H1 (cell line): ENCODE measurements at regions not wholly inside any gene's neighbourhood (a gene's known extent, or its start where the extent isn't known, plus 50 kb on each side); places are given as distances from the start of the nearest gene placed in this dataset.

Experiments
- CTCF ChIA-PET: fragments of 300-600 bp; sonication (Branson Sonifier 250); formaldehyde crosslinking; loops from one replicate; lab custom pipeline; 2021; ENCODE audit not compliant: partially characterized antibody; lab: Charles Lee
- POLR2A ChIA-PET: fragments of 300-600 bp; sonication (Branson Sonifier 250); formaldehyde crosslinking; loops from one replicate; lab custom pipeline; 2021; ENCODE audit warnings: inconsistent platforms; ENCODE audit not compliant: partially characterized antibody; lab: Charles Lee
- DNase-seq, 2 experiments: peaks; one replicate each; pipeline versions ENCODE4 v3.0.0 to v3.0.0-alpha.2; 2010 to 2022; ENCODE audit warnings: low spot score in 2 of 2, low read depth in 1 of 2, mixed read lengths in 1 of 2
- FAIRE-seq: peaks from 2 replicates; lab custom pipeline; 2011; peaks lifted over from hg19 to GRCh38; lab: Jason Lieb, UNC
- H2AFZ ChIP-seq: 2 replicates; pipeline ENCODE4 v1.8.1; 2012; ENCODE audit warnings: low read length, inconsistent platforms
- H2AK5ac ChIP-seq: 2 replicates; pipeline ENCODE4 v1.6.1; 2013; ENCODE audit warnings: low read depth, low read length
- H2BK120ac ChIP-seq: replicated peaks from 2 replicates; pipeline ENCODE3; 2013; ENCODE audit warnings: low read depth, low read length, inconsistent platforms
- H2BK12ac ChIP-seq: 2 replicates; pipeline ENCODE4 v1.6.1; 2013; ENCODE audit warnings: low read depth, low read length
- H2BK15ac ChIP-seq: 2 replicates; pipeline ENCODE4 v1.6.1; 2013; ENCODE audit warnings: low read length
- H2BK20ac ChIP-seq: 2 replicates; pipeline ENCODE4 v1.6.1; 2013; ENCODE audit warnings: low read length
- H2BK5ac ChIP-seq: 2 replicates; pipeline ENCODE4 v1.6.1; 2013; ENCODE audit warnings: low read depth, low read length
- H3K14ac ChIP-seq: 2 replicates; pipeline ENCODE4 v1.6.1; 2013; ENCODE audit warnings: inconsistent platforms; ENCODE audit not compliant: insufficient read length
- H3K18ac ChIP-seq: 2 replicates; pipeline ENCODE4 v1.6.1; 2013; ENCODE audit warnings: low read length; ENCODE audit errors: extremely low read depth
- H3K23ac ChIP-seq: 2 replicates; pipeline ENCODE4 v1.6.1; 2013; ENCODE audit warnings: inconsistent platforms; ENCODE audit not compliant: insufficient read length
- H3K23me2 ChIP-seq: 2 replicates; pipeline ENCODE4 v1.6.1; 2013; ENCODE audit warnings: low read depth, low read length
- H3K27ac ChIP-seq: 2 replicates; pipeline ENCODE4 v1.6.1; 2011; ENCODE audit warnings: low read depth, low read length, inconsistent platforms
- H3K27me3 ChIP-seq, 4 experiments: replicated peaks in 1 of 4; 1 replicate in 1 of 4; 2 replicates in 3 of 4; pipeline versions ENCODE4 v1.6.1 to v1.8.1; 2011 to 2013; ENCODE audit warnings: low read length in 3 of 4, mild to moderate bottlenecking in 3 of 4, inconsistent platforms in 2 of 4, mixed read lengths in 2 of 4, moderate library complexity in 1 of 4; ENCODE audit not compliant: control insufficient read depth in 3 of 4, insufficient read depth in 3 of 4; ENCODE audit errors: extremely low read depth in 1 of 4
- H3K36me3 ChIP-seq, 4 experiments: 2 replicates each; pipeline versions ENCODE4 v1.6.1 to v1.8.1; 2011 to 2013; ENCODE audit warnings: mild to moderate bottlenecking in 4 of 4, low read length in 3 of 4, moderate library complexity in 2 of 4, control low read depth in 1 of 4, inconsistent platforms in 1 of 4; ENCODE audit not compliant: insufficient read depth in 4 of 4, control insufficient read depth in 2 of 4
- H3K4ac ChIP-seq: replicated peaks from 2 replicates; pipeline ENCODE3; 2013; ENCODE audit warnings: low read length, low read depth, mixed read lengths, inconsistent platforms; ENCODE audit not compliant: insufficient read length
- H3K4me1 ChIP-seq, 4 experiments: replicated peaks in 1 of 4; 1 replicate in 1 of 4; 2 replicates in 3 of 4; pipeline versions ENCODE4 v1.6.1 to v1.8.1; 2011 to 2013; ENCODE audit warnings: low read length in 3 of 4, inconsistent platforms in 2 of 4, mixed read lengths in 1 of 4; ENCODE audit not compliant: insufficient read depth in 4 of 4, control insufficient read depth in 3 of 4
- H3K4me2 ChIP-seq, 2 experiments: 2 replicates each; pipeline versions ENCODE4 v1.6.1 to v1.8.1; 2011 to 2013; ENCODE audit warnings: low read depth in 2 of 2, low read length in 2 of 2, control low read depth in 1 of 2, inconsistent platforms in 1 of 2, mild to moderate bottlenecking in 1 of 2; ENCODE audit not compliant: insufficient read depth in 1 of 2
- H3K4me3 ChIP-seq, 4 experiments: fragments of 200-600, 300-600 bp in 1 of 4; sonication (generic), shearing (Covaris generic), sonication (Bioruptor Twin) in 1 of 4; 2 replicates each; pipeline versions ENCODE4 v1.5.1 to v1.8.1; 2011 to 2016; ENCODE audit warnings: low read length in 4 of 4, low read depth in 3 of 4, control low read depth in 2 of 4, inconsistent platforms in 2 of 4, mild to moderate bottlenecking in 2 of 4, mixed read lengths in 1 of 4, moderate library complexity in 1 of 4; ENCODE audit not compliant: insufficient read depth in 2 of 4; ENCODE audit errors: extremely low read depth in 1 of 4
- H3K56ac ChIP-seq: replicated peaks from 2 replicates; pipeline ENCODE3; 2013; ENCODE audit warnings: low read depth, mild to moderate bottlenecking, mixed read lengths, low read length, inconsistent platforms; ENCODE audit not compliant: insufficient read length
- H3K79me1 ChIP-seq: 2 replicates; pipeline ENCODE4 v1.6.1; 2013; ENCODE audit warnings: low read depth, low read length, control low read depth
- H3K79me2 ChIP-seq, 2 experiments: 2 replicates each; pipeline versions ENCODE4 v1.6.1 to v1.8.1; 2012 to 2013; ENCODE audit warnings: low read length in 2 of 2, mild to moderate bottlenecking in 2 of 2, inconsistent platforms in 1 of 2; ENCODE audit not compliant: insufficient read depth in 2 of 2, control insufficient read depth in 1 of 2
- H3K9ac ChIP-seq, 4 experiments: replicated peaks in 1 of 4; 1 replicate in 1 of 4; 2 replicates in 3 of 4; pipeline versions ENCODE4 v1.6.1 to v1.8.1; 2011 to 2013; ENCODE audit warnings: low read depth in 3 of 4, low read length in 3 of 4, control low read depth in 2 of 4, mild to moderate bottlenecking in 2 of 4, moderate library complexity in 2 of 4, inconsistent platforms in 1 of 4; ENCODE audit errors: extremely low read depth in 1 of 4
- H3K9me3 ChIP-seq, 2 experiments: 2 replicates each; pipeline versions ENCODE4 v1.6.1 to v1.8.1; 2012 to 2013; ENCODE audit warnings: mild to moderate bottlenecking in 2 of 2, moderate library complexity in 2 of 2, control low read depth in 1 of 2, inconsistent platforms in 1 of 2, low read depth in 1 of 2, low read length in 1 of 2, mixed read lengths in 1 of 2; ENCODE audit not compliant: insufficient read depth in 2 of 2
- H4K20me1 ChIP-seq, 2 experiments: replicated peaks in 1 of 2; 2 replicates each; pipeline versions ENCODE3 to v1.8.1; 2011 to 2013; ENCODE audit warnings: inconsistent platforms in 2 of 2, low read length in 2 of 2, mild to moderate bottlenecking in 1 of 2; ENCODE audit not compliant: insufficient read depth in 2 of 2, control insufficient read depth in 1 of 2
- H4K5ac ChIP-seq: 2 replicates; pipeline ENCODE4 v1.6.1; 2013; ENCODE audit warnings: low read length, low read depth, mixed read lengths, inconsistent platforms; ENCODE audit not compliant: insufficient read length
- H4K8ac ChIP-seq: 2 replicates; pipeline ENCODE4 v1.8.0; 2013; ENCODE audit warnings: mild to moderate bottlenecking, moderate library complexity, low read length, inconsistent platforms; ENCODE audit not compliant: insufficient read depth; ENCODE audit errors: extremely low read depth
- H4K91ac ChIP-seq: replicated peaks from 2 replicates; pipeline ENCODE3; 2013; ENCODE audit warnings: low read length, mixed read lengths, inconsistent platforms; ENCODE audit not compliant: insufficient read length
- BACH1 ChIP-seq: IDR thresholded peaks from 2 replicates; pipeline ENCODE4 v1.6.1; 2012; ENCODE audit warnings: low read length, improper control_type of control experiment
- BRCA1 ChIP-seq: IDR thresholded peaks from 2 replicates; pipeline ENCODE4 v1.6.1; 2012; ENCODE audit warnings: low read depth, low read length, improper control_type of control experiment
- CBX5 ChIP-seq: fragments of 300-800, 300-1000 bp; sonication (generic); IDR thresholded peaks from 2 replicates; pipeline ENCODE4 v1.7.1; 2016; ENCODE audit warnings: antibody characterized with exemption, low read length, low read depth
- FOSL1 ChIP-seq: IDR thresholded peaks from 2 replicates; pipeline ENCODE4 v1.6.1; 2011; ENCODE audit warnings: mild to moderate bottlenecking, low read depth, low read length, moderate library complexity; ENCODE audit not compliant: insufficient read depth
- GABPA ChIP-seq: IDR thresholded peaks from 2 replicates; pipeline ENCODE4 v1.6.1; 2011; ENCODE audit warnings: mild to moderate bottlenecking, low read length, moderate library complexity, borderline replicate concordance; ENCODE audit not compliant: insufficient read depth
- GTF2F1 ChIP-seq: IDR thresholded peaks from 2 replicates; pipeline ENCODE4 v1.6.1; 2012; ENCODE audit warnings: low read depth, low read length, improper control_type of control experiment, borderline replicate concordance
- POLR2AphosphoS5 ChIP-seq: IDR thresholded peaks from 2 replicates; pipeline ENCODE4 v1.6.1; 2011; ENCODE audit warnings: low read depth, low read length
- SIX5 ChIP-seq: IDR thresholded peaks from 2 replicates; pipeline ENCODE4 v1.6.1; 2011; ENCODE audit warnings: mild to moderate bottlenecking, low read depth, low read length
- TBP ChIP-seq: IDR thresholded peaks from 2 replicates; pipeline ENCODE4 v1.6.1; 2011; ENCODE audit warnings: low read depth, low read length, improper control_type of control experiment
- WGBS, 2 experiments: shearing (Covaris generic) in 1 of 2; methylation state at CpG; one replicate each; pipeline versions ENCODE4 v1.1.6 to v1.1.7; 2013 to 2015; ENCODE audit warnings: low lambda C conversion rate in 2 of 2, mixed read lengths in 2 of 2, inconsistent platforms in 1 of 2, low coverage in 1 of 2, missing lambda C conversion rate in 1 of 2; ENCODE audit not compliant: insufficient replicate concordance in 2 of 2, insufficient coverage in 1 of 2, insufficient read length in 1 of 2; ENCODE audit errors: extremely low coverage in 1 of 2, missing lambda C conversion rate in 1 of 2; 5-methylcytosine and 5-hydroxymethylcytosine counted together

- TF ChIP-seq BRCA1 (no peak), TBP (no peak), CBX5 (no peak), POLR2AphosphoS5 (no peak), GTF2F1 (no peak), GABPA (no peak), BACH1 (no peak), FOSL1 (no peak), SIX5 (no peak)
- TF ChIP-seq, all 59 proteins: peak for 0
- no peak overlapping the region for H4K8ac ChIP-seq
- H3K79me1 ChIP-seq, result no peaks in the 10 kb centered on the region
- H2AFZ ChIP-seq, result no peak overlapping the region
- no peaks in the 10 kb centered on the region for H4K20me1 ChIP-seq
- peaks cover 0 to 8% (median 5%) of the 10 kb centered on the region in 4 experiments; a peak in 6 of 7 replicates for H3K4me1 ChIP-seq
- DNase-seq (no peak), FAIRE-seq (no peak)
- H3K9me3 ChIP-seq, result no peaks in the 10 kb centered on the region
- no peaks in the 10 kb centered on the region for H3K23me2 ChIP-seq
- H4K5ac ChIP-seq, result no peak overlapping the region
- no peak overlapping the region for H3K9ac ChIP-seq
- H3K23ac ChIP-seq, result no peak overlapping the region
- CTCF ChIA-PET, result interaction anchor here (0.8 to 1.3 kb wide), 3 partner anchors 11 to 428 kb away, joined by 3 to 5 read pairs (median 3); no protein-coding TSS in a partner anchor
- POLR2A ChIA-PET, result interaction anchor here (1.0 kb wide), 1 partner anchor 14 kb away, joined by 3 read pairs; no protein-coding TSS in a partner anchor
- H2AK5ac ChIP-seq, result no peak overlapping the region
- H3K79me2 ChIP-seq, result no peaks in the 10 kb centered on the region
- H3K56ac ChIP-seq, result no peak overlapping the region
- H3K4me2 ChIP-seq, result no peak overlapping the region
- no peak overlapping the region for H3K4me3 ChIP-seq
- no peak overlapping the region for H3K18ac ChIP-seq
- H4K91ac ChIP-seq, result peak overlapping the region; percentile 44
- no peak overlapping the region for H3K4ac ChIP-seq
- H2BK15ac ChIP-seq, result no peak overlapping the region
- WGBS, 2 experiments, result 88% methylated on average over 5 of the region's 5 CpGs; no CpG with 5 or more reads in 1 of the 2 experiments
- H3K27me3 ChIP-seq, result no peaks in the 10 kb centered on the region
- H2BK5ac ChIP-seq, result no peak overlapping the region
- H3K14ac ChIP-seq, result no peak overlapping the region
- no peak overlapping the region for H3K27ac ChIP-seq
- H2BK120ac ChIP-seq, result no peak overlapping the region
- no peak overlapping the region for H2BK20ac ChIP-seq
- no peaks in the 10 kb centered on the region for H3K36me3 ChIP-seq
- no peak overlapping the region for H2BK12ac ChIP-seq
Measured at GRCh38 chr16:86088287-86088686, 189.3 kb downstream of the IRF8 start.
